ENCODE measurements at regions not wholly inside any gene's neighbourhood (a gene's known extent, or its start where the extent isn't known, plus 50 kb on each side); places are given as distances from the start of the nearest gene placed in this dataset.
"Not testable (repeated sequence)": the region's sequence is repeated elsewhere in the genome, so short reads cannot be mapped to it uniquely, and the experiment has no call there.

DNA sequence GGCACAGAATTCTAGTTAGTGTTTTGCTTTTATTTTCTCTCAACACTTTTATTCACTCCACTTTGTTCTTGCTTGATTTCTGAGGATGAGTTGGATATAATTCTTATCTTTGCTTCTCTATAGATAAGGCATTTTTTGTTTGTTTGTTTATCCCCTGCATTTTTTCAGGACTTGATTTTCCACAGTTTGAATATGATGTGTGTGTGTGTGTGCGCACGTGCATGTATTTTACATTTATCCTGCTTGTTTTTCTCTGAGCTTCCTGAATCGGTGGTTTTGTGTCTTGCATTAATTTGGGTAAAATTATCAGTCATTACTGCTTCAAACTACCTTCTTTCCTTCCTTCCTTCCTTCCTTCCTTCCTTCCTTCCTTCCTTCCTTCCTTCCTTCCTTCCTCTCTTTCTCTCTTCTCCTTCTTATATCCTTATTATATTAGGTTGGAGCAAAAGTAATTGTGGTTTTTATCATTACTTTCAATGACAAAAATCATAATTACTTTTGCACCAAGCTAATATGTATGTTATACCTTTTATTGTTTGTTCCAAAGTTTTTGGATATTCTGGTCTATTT is 679.9 kb upstream of the RAG2 start:
- no peak for DNase-seq (ENCODE audit: low spot score)
- TF ChIP-seq CTCF (IDR thresholded peaks at IDR 0.05; ENCODE audit: extremely low read depth, insufficient read depth, missing control alignments): no peak
- in situ Hi-C loops (cut with MboI; ENCODE audit: low pct_unique_long_range_greater_than_20kb, low sequenced_read_pairs, unreplicated experiment): no loop called here

DNA sequence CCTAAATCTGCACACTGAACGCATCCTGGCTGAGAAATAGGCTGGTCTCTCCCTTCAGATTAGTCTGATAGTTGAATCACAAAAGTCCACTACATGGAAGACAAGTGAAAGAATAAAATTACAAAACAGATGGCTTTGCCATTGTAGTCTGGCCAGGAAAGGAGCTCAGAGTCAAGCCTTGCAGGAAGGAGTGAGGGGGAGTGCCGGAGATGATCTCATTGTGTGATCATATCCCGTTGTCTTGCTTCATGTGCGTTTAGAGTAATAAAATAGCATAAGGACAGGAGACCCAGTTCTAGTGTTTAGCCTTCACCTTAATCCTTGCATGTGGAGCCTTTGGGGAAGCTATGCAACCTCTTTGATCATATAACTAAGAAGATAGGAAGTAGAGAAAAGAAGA is 666.7 kb upstream of the RAG2 start:
- no peak for DNase-seq (ENCODE audit: low spot score)
- in situ Hi-C loops (cut with MboI; ENCODE audit: low pct_unique_long_range_greater_than_20kb, low sequenced_read_pairs, unreplicated experiment): no loop called here
- TF ChIP-seq CTCF (IDR thresholded peaks at IDR 0.05; ENCODE audit: extremely low read depth, insufficient read depth, missing control alignments): no peak

GRCh38 chr11:37264060-37264459 is 666.0 kb upstream of the RAG2 start:
- no peak for TF ChIP-seq CTCF (IDR thresholded peaks at IDR 0.05; ENCODE audit: extremely low read depth, insufficient read depth, missing control alignments)
- no peak for DNase-seq (ENCODE audit: low spot score)
- in situ Hi-C loops (cut with MboI; ENCODE audit: low pct_unique_long_range_greater_than_20kb, low sequenced_read_pairs, unreplicated experiment): no loop called here

GRCh38 chr11:37263467-37263866 is 665.4 kb upstream of the RAG2 start:
- in situ Hi-C loops (cut with MboI; ENCODE audit: low pct_unique_long_range_greater_than_20kb, low sequenced_read_pairs, unreplicated experiment); DNase-seq (ENCODE audit: low spot score): not testable (repeated sequence)

GRCh38 chr11:37259734-37260133 is 661.7 kb upstream of the RAG2 start:
- in situ Hi-C loops (cut with MboI; ENCODE audit: low pct_unique_long_range_greater_than_20kb, low sequenced_read_pairs, unreplicated experiment): no loop called here
- DNase-seq (ENCODE audit: low spot score): no peak
- TF ChIP-seq CTCF (IDR thresholded peaks at IDR 0.05; ENCODE audit: extremely low read depth, insufficient read depth, missing control alignments): no peak

DNA sequence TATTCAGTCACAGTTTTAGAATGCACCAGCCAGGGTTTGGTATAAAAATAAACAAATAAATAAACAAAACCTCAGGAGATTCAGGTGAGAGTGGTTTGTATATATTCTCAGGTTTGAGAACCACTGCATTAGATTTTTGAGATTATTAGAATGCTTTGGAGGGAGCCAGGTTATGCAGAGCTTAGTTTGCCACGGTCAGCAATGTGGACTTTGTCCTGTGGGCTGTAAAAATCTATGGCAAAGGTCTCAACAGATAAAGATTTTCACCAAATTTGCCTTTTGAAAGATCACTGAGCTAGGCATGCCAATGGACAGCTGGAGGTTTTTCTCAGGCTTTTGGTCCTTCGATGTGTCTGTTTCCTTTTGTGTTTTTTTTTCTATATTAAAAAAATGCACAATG is 650.1 kb upstream of the RAG2 start:
- no peak for TF ChIP-seq CTCF (IDR thresholded peaks at IDR 0.05; ENCODE audit: extremely low read depth, insufficient read depth, missing control alignments)
- in situ Hi-C loops (cut with MboI; ENCODE audit: low pct_unique_long_range_greater_than_20kb, low sequenced_read_pairs, unreplicated experiment): no loop called here
- no peak for DNase-seq (ENCODE audit: low spot score)

DNA sequence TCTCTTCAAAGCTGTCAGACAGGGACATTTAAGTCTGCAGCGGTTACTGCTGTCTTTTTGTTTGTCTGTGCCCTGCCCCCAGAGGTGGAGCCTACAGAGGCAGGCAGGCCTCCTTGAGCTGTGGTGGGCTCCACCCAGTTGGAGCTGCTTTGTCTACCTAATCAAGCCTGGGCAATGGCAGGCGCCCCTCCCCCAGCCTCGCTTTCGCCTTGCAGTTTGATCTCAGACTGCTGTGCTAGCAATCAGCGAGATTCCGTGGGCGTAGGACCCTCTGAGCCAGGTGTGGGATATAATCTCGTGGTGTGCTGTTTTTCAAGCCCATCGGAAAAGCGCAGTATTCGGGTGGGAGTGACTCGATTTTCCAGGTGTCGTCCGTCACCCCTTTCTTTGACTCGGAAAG is 648.1 kb upstream of the RAG2 start:
- in situ Hi-C loops (cut with MboI; ENCODE audit: low pct_unique_long_range_greater_than_20kb, low sequenced_read_pairs, unreplicated experiment); DNase-seq (ENCODE audit: low spot score): not testable (repeated sequence)

DNA sequence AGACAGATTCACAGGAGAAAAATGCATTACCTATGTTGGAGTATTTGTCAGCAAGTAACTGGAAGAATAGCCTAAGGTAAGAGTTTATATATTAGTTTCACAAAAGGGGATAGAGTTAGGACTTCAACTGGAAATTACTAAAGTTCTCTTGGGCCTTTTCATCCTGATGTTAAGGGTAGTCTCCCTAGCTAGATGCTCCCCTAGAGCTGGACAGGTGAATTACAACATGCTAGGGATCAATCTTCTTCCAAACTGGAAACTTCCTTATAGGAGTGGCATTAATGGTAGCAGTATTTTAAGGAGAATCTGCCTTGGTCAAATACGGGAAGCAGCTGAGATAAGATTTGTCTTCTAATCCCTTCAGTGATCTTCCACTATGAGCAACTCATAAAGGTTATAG is 632.8 kb upstream of the RAG2 start:
- in situ Hi-C loops (cut with MboI; ENCODE audit: low pct_unique_long_range_greater_than_20kb, low sequenced_read_pairs, unreplicated experiment): no loop called here
- TF ChIP-seq CTCF (IDR thresholded peaks at IDR 0.05; ENCODE audit: extremely low read depth, insufficient read depth, missing control alignments): no peak
- no peak for DNase-seq (ENCODE audit: low spot score)
